NT2/D1 (cell line): ENCODE measurements at regions not wholly inside any gene's neighbourhood (a gene's known extent, or its start where the extent isn't known, plus 50 kb on each side); places are given as distances from the start of the nearest gene placed in this dataset.

Source experiments
- DNase-seq: peaks from one replicate; pipeline ENCODE4 v3.0.0-alpha.2; 2011; ENCODE audit warnings: low read depth, low spot score
- H3K27me3 ChIP-seq: 2 replicates; pipeline ENCODE4 v1.6.0; 2011; ENCODE audit warnings: mild to moderate bottlenecking; ENCODE audit not compliant: insufficient read length, insufficient read depth
- H3K36me3 ChIP-seq: 2 replicates; pipeline ENCODE4 v1.6.1; 2011; ENCODE audit warnings: mild to moderate bottlenecking, low read length, mixed read lengths; ENCODE audit not compliant: insufficient read depth, insufficient read length
- H3K4me1 ChIP-seq: 2 replicates; pipeline ENCODE4 v1.5.1; 2011; ENCODE audit not compliant: insufficient read depth, insufficient read length
- H3K4me3 ChIP-seq: 2 replicates; pipeline ENCODE4 v1.5.1; 2011; ENCODE audit warnings: low read depth; ENCODE audit not compliant: insufficient read length
- H3K9ac ChIP-seq: 2 replicates; pipeline ENCODE4 v1.6.0; 2011; ENCODE audit warnings: low read depth; ENCODE audit not compliant: insufficient read length
- H3K9me3 ChIP-seq: 2 replicates; pipeline ENCODE4 v1.5.1; 2011; ENCODE audit warnings: mild to moderate bottlenecking, low read length; ENCODE audit not compliant: insufficient read depth
- SUZ12 ChIP-seq: IDR thresholded peaks from 2 replicates; pipeline ENCODE4 v1.6.1; 2011; ENCODE audit not compliant: insufficient read length, insufficient read depth; ENCODE audit errors: extremely low read depth
- YY1 ChIP-seq: IDR thresholded peaks from 2 replicates; pipeline ENCODE4 v1.6.1; 2011; ENCODE audit not compliant: insufficient read length, insufficient read depth
- ZNF274 ChIP-seq: IDR thresholded peaks from 2 replicates; pipeline ENCODE4 v1.6.1; 2011; ENCODE audit warnings: mild to moderate bottlenecking, low read depth, low read length

GRCh38 chr14:87018294-87018693 is 974.7 kb downstream of the GALC start:
- H3K9me3 ChIP-seq, result no peaks in the 10 kb centered on the region
- H3K4me1 ChIP-seq, result no peaks in the 10 kb centered on the region
- H3K4me3 ChIP-seq, result no peak overlapping the region
- TF ChIP-seq ZNF274 (no peak), SUZ12 (no peak), YY1 (no peak)
- no peak for DNase-seq
- no peaks in the 10 kb centered on the region for H3K27me3 ChIP-seq
- H3K9ac ChIP-seq, result no peak overlapping the region
- no peaks in the 10 kb centered on the region for H3K36me3 ChIP-seq

GRCh38 chr14:87017335-87017734 is 975.6 kb downstream of the GALC start:
- Histone ChIP-seq H3K4me3 (no peak overlapping the region), H3K36me3 (no peaks in the 10 kb centered on the region), H3K4me1 (no peaks in the 10 kb centered on the region), H3K27me3 (no peaks in the 10 kb centered on the region), H3K9me3 (no peaks in the 10 kb centered on the region), H3K9ac (no peak overlapping the region)
- peak; percentile 11 for DNase-seq
- no peak for TF ChIP-seq SUZ12
- TF ChIP-seq YY1, result no peak
- TF ChIP-seq ZNF274, result no peak

GRCh38 chr14:87014856-87015255 is 978.1 kb downstream of the GALC start:
- DNase-seq, result no peak
- Histone ChIP-seq H3K9me3 (no peaks in the 10 kb centered on the region), H3K27me3 (no peaks in the 10 kb centered on the region), H3K36me3 (no peaks in the 10 kb centered on the region), H3K4me3 (no peak overlapping the region), H3K4me1 (no peaks in the 10 kb centered on the region), H3K9ac (no peak overlapping the region)
- TF ChIP-seq ZNF274 (no peak), SUZ12 (no peak), YY1 (no peak)

- Histone ChIP-seq H3K9ac (no peak overlapping the region), H3K9me3 (no peaks in the 10 kb centered on the region), H3K4me3 (no peak overlapping the region), H3K27me3 (no peaks in the 10 kb centered on the region), H3K4me1 (no peaks in the 10 kb centered on the region), H3K36me3 (no peaks in the 10 kb centered on the region)
- no peak for TF ChIP-seq YY1
- no peak for TF ChIP-seq SUZ12
- no peak for TF ChIP-seq ZNF274
- no peak for DNase-seq
Observed at GRCh38 chr14:87013583-87013982, 979.4 kb downstream of the GALC start.

- no peak overlapping the region for H3K4me3 ChIP-seq
- DNase-seq, result no peak
- no peak overlapping the region for H3K9ac ChIP-seq
- no peaks in the 10 kb centered on the region for H3K36me3 ChIP-seq
- TF ChIP-seq YY1 (no peak), SUZ12 (no peak), ZNF274 (no peak)
- no peaks in the 10 kb centered on the region for H3K9me3 ChIP-seq
- H3K4me1 ChIP-seq, result no peaks in the 10 kb centered on the region
- H3K27me3 ChIP-seq, result no peaks in the 10 kb centered on the region
Observed at GRCh38 chr14:87008965-87009364, 984.0 kb downstream of the GALC start.

- H3K4me1 ChIP-seq, result no peaks in the 10 kb centered on the region
- no peaks in the 10 kb centered on the region for H3K9me3 ChIP-seq
- H3K27me3 ChIP-seq, result no peaks in the 10 kb centered on the region
- no peaks in the 10 kb centered on the region for H3K36me3 ChIP-seq
- no peak overlapping the region for H3K9ac ChIP-seq
- DNase-seq, result no peak
- no peak overlapping the region for H3K4me3 ChIP-seq
- TF ChIP-seq SUZ12 (no peak), ZNF274 (no peak), YY1 (no peak)
Observed at GRCh38 chr14:87005280-87005679, 987.7 kb downstream of the GALC start.

GRCh38 chr14:87002776-87003175 is 990.2 kb downstream of the GALC start:
- DNase-seq, result no peak
- Histone ChIP-seq H3K4me1 (no peaks in the 10 kb centered on the region), H3K4me3 (no peak overlapping the region), H3K27me3 (no peaks in the 10 kb centered on the region), H3K9me3 (no peaks in the 10 kb centered on the region), H3K36me3 (no peaks in the 10 kb centered on the region), H3K9ac (no peak overlapping the region)
- TF ChIP-seq YY1 (no peak), SUZ12 (no peak), ZNF274 (no peak)

- Histone ChIP-seq H3K9me3 (no peaks in the 10 kb centered on the region), H3K9ac (no peak overlapping the region), H3K4me1 (no peaks in the 10 kb centered on the region), H3K36me3 (no peaks in the 10 kb centered on the region), H3K27me3 (no peaks in the 10 kb centered on the region), H3K4me3 (no peak overlapping the region)
- TF ChIP-seq ZNF274 (no peak), SUZ12 (no peak), YY1 (no peak)
- DNase-seq, result no peak
Observed at GRCh38 chr14:87001333-87001732, 991.6 kb downstream of the GALC start.
